ACHN (cell line): ENCODE measurements at regions not wholly inside any gene's neighbourhood (a gene's known extent, or its start where the extent isn't known, plus 50 kb on each side); places are given as distances from the start of the nearest gene placed in this dataset.
A peak's percentile ranks its signal among the peaks of the same experiment; 100 is the strongest.

Experiments used
- DNase-seq: peaks from one replicate; pipeline ENCODE4 v3.0.0-alpha.2; 2015
- in situ Hi-C: cut with HindIII; loops from 2 replicates; pipeline ENCODE4 v1.10.0; 2017; ENCODE audit warnings: low sequenced_read_pairs, low pct_ligation_motif_present, low pct_unique_long_range_greater_than_20kb

DNA sequence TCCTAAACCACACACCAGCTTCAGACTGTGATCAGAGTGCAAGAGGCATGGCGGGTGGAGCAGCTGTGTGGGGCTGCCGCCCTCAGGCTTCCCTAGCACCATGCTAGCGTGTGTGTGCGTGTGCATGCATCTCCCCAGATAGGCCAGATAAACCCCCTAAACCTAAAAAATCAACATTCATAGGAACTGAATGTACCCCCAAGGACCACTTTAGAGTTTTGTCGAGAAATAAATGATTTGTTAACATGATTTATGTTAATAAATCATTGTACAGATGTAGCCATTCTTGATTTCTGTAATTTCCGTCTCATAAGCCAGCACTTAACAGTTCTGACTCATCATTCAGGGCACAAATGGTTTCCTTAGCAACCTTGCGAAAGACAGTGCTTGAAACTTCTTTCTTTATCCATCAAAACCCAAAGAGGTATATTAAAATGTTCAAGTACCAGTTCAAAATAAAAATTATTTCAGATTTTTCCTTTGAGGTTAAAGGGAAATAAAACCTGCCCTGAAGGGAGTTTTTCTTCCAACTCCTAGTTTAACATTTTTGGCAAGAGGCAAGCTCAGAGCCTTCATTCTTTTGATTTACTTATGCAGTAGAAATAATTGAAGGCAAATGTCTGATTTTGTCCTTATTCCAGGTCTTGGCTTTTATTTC is 206.2 kb upstream of the RGS6 start:
- no peak for DNase-seq
- in situ Hi-C loops, result no loop called here

DNA sequence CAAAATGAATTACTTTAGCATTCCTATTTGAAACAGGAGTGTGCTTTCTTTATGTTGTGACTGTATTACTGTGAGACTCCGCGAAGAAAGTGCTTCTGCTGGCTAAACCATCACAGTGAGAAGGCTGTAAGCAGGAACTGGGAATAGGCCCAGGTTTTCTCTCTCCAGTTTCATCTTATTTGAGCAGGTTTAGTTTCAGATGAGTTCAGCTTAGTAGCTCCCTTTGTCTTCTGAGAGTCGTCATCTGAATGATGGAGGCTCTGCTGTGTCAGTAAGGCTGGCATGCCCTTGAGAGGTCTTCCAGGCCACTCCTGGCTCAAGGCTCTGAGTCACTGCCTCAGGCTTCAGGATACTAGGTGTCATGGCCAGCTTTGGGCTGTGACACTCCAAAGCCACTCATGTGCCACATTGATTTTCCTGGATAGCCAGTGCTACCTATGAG is 205.6 kb upstream of the RGS6 start:
- in situ Hi-C loops, result no loop called here

DNA sequence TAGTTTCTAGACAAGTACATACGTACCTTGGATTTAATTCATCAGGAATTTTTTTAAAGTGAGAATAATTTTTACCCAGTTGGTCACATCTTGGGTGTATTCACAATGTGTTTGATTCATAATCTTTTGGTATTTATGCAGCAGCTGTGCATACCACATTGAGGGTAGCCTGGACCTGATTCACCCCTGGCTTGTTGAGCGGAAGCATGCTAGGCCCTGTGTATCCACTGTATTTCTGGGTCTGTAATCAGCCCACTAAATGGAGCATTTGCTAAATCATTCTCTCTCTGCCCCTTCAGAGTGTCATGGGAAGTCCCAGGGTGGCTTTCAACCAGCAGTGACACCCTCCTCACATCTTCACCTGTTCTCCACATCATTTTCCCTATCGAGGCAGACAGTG is 203.8 kb upstream of the RGS6 start:
- no peak for DNase-seq
- in situ Hi-C loops, result no loop called here

More for the DNA sequence above, 205.6 kb upstream of the RGS6 start:
- DNase-seq, result no peak

DNA sequence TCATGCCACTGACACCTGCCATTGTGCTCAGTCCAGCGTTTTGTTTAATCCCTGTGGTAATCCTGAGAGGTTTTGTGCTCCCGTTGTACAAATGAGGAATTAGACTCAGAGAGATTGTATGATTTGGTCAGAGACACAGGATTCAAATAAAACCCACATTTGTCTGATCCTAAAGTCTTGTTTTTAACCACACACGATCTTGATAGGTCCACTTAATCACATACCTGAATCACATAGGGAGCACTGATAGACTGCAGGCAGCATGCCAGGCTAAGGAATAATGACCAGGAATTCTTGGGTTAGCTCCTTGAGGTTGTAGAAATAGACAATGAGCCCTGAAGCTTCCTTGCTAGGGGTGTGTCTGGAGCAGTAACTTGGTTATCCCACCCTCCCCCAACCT is 202.6 kb upstream of the RGS6 start:
- no peak for DNase-seq
- in situ Hi-C loops, result no loop called here

DNA sequence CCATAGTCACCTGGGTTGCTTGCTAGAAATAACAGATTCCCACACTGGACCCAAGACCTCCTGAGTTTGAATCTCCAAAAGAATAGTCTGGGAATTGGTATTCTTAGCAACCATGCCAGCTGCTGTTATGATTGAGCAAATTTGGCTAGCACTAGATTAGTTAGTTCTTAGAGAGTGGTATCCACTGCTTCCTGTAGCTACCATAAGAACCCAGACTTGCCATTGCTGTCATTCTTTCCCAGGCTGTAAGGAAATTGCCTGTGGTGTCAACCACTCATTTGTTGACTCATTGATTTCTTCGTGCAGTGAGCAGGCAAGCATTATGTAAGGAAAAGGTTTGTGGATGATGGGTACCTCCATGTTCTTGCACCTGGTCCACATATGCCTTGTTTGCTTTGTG is 201.8 kb upstream of the RGS6 start:
- DNase-seq, result no peak
- in situ Hi-C loops, result no loop called here

DNA sequence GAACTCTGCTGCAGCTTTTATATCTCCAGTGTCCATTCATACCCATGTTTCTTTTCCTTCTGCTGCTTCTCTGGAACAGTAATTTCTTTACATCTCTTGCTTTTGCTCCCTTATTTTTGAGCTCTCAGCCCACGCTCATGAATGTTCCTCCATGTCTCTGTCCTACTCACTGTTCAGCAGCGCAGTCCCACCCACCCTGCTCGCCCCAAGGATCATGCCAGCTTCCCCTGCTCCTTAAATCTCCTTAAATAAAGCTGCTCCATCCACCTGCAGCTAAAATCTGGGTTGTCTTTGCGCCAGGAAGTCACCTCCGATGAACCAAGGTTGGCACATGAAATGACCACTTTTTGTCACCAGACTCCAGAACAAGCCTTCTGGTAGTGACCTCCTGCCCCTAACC is 201.1 kb upstream of the RGS6 start:
- in situ Hi-C loops, result no loop called here

DNA sequence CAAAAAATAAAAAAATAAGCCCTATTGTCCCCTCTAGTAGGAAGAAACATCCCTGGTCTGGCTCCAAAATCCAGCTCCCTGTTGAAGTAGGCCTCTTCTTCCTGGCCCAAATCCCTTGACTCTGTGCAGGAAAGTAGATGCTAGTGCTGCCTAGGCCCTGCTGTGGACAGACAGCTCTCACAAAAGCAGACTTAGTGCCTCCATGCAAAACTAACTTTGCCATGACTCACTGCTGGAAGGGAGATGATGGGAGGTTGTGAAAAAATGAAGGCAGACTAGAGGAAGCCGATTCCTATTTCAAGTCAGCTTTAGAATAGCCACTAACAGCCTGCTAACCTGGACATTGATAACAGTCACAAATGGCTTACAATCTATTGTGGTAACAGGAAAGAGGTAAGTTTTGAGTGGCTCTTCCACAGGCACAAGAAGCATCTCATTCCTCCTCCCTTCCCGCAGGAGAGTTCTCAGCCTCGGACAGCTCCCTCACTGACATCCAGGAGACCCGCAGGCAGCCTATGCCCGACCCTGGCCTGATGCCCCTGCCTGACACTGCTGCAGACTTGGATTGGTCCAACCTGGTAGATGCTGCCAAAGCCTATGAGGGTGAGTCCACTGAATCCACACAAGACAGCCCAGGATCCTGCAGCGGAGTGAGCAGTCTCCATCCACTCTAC is 198.9 kb upstream of the RGS6 start:
- no peak for DNase-seq

More for the DNA sequence above, 201.1 kb upstream of the RGS6 start:
- DNase-seq, result no peak

DNA sequence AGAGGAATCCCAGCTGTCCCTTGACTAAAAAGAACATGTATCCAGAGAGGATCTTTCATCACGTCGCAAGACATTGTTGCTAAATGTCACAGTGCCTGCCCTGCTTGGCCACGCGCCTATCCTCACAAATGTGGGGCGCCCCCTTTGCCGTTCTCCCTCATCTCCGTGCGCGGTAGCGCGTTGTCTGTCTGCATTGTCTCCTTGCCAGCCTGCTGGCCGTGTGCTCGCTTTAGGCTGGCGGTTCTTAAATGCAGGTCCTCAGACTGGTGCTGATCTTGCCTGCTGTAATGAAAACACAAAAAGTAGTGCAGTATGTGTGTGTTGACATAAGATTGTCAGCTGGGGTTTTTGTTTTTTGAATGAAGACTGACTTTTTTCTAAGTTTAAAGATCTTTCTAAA is 198.2 kb upstream of the RGS6 start:
- in situ Hi-C loops, result no loop called here
- DNase-seq, result no peak

More for the DNA sequence above, 198.9 kb upstream of the RGS6 start:
- in situ Hi-C loops, result no loop called here

DNA sequence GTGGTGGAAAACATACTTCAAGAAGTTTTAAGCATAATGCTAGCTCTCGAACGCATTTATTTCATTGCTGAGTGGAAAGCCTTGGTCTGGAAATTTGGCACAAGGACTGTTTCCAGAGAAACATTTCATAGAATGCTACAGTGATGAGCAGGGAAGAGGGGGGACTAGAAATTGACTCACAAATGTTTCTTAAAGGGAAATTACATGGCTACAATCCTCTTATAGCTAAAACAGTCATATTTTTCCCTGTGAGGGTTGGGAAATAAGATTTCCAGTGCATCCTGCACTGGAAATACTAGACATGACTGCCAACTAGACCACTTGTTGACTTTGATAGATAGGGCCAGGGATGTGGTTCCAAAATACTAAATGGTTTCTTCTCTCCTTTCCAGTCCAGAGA is 197.3 kb upstream of the RGS6 start:
- no peak for DNase-seq
- in situ Hi-C loops, result no loop called here

DNA sequence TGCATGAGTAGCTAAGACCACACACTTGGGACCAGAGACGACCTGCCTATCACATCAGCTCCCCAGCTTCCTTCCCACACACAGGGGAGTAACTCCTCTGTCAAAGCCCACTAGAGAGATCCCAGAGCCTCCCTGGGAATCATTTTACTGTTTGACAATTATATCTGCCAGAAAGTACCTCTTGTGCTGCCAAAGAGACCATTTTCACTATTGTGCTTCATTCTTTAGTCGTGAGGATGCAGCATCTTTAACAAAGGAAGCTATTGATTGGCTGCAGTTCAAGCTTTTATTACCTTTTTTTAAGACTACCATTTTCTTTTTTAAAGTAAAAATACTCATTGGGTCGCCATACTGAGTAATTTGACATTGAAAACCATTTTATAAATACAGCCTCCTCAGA is 194.5 kb upstream of the RGS6 start:
- in situ Hi-C loops, result no loop called here
- DNase-seq, result no peak

DNA sequence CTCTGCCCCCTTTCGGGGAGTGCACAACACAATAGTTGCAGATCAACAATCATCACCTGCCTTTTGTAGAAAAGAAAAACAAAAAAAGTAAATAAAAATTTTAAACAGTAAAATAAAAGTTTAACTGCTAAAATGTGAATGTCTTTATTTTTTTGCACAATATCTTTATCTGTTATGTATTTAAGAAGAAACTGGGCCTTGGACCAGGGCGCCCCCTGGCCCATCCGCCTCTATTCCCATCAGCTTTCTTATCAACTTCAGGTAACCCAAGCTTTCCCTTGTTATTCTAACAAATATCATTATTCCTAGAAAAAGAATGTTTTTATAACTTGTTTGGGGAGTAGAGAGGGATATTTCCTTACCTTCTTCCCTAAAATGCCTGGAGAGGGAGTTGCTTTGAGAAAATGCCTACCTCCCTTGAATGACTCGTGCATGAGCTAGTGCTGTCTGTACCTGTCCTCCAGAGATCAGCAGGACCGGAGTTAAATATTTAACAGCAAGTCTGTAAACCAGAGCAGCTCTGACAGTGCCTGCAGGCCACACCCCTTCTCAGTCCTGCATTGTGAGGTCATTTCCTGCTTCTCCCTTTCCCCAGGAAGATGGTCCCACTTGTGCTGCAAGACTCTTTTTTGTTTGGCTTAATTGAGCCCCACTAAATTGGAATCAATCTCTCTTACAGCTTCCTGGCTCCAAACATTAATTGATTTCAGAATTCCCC is 192.8 kb upstream of the RGS6 start:
- in situ Hi-C loops, result no loop called here
- DNase-seq, result peak; percentile 67

DNA sequence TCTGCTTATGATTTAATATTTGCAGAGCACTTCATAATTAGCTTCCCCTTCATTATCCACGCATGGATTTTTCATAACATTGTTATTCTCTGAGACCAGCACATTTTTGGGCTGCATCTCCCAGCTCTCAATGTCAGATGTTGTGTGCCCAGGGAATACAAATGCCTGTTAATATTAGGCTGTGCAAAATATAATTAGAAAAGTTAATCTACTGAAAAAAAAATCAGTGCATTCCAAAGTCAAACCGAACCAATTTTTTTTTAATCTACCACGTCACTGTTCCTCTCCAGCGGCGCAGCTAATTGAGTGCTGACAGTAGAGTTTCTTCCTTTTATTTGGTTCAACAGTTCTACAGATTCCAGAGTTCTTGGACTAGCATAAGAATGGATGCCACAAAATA is 191.0 kb upstream of the RGS6 start:
- in situ Hi-C loops, result no loop called here
- DNase-seq, result no peak

DNA sequence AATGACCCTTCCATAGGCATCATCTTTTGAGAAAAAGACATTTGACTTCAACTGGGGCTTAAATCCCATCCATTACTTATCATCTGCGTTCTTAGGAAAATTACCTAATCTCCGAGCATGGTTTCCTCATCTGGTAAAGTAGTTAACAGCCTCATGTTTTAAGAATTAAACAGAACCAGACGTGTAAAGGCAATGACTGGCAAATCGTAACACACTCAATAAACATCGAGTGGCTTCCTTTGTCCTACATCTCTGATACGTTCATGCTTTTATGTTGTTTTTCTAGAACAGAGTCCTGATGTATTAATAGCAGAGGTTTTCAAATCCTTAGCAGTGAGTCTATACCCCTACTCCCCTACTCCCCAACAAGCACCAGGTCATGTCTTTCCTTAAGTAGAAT is 189.7 kb upstream of the RGS6 start:
- DNase-seq, result no peak

DNA sequence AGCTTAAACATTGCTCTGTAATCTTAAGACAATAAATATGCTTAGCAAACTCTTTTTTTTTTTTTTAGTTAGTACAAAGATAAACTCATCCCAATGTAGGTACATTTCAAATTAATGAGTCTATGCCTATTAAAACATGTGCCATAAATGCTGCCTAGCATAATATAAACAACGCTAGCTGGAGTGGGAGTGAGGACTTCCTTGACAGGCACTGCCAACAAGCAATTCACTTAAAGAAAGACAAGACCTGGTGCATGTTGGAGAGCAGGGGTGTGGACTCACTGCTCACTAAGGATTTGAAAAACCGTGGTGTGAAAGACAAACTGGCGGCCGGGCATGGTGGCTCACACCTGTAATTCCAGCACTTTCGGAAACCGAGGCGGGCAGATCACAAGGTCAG is 187.2 kb upstream of the RGS6 start:
- in situ Hi-C loops, result no loop called here
- DNase-seq, result no peak

More for the DNA sequence above, 189.7 kb upstream of the RGS6 start:
- in situ Hi-C loops, result no loop called here

DNA sequence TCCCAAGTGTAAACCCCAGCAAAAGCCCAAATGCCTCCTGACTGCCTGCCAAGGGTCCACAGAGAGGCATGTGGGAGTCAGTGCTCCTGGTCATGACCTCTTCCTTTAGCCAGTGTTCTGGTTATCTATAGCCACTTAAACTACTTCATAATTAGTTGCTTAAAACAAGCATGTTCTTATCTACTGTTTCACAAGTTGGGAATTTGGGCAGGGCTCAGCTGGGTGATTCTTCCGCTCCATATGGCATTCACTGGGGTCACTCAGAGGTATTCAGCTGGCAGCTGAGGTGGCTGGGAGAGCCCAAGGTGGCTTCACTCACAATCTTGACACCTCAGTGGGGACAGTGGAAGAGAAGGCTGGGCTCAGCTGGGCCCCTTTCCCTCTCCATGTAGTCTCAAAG is 184.0 kb upstream of the RGS6 start:
- no peak for DNase-seq
- in situ Hi-C loops, result no loop called here

DNA sequence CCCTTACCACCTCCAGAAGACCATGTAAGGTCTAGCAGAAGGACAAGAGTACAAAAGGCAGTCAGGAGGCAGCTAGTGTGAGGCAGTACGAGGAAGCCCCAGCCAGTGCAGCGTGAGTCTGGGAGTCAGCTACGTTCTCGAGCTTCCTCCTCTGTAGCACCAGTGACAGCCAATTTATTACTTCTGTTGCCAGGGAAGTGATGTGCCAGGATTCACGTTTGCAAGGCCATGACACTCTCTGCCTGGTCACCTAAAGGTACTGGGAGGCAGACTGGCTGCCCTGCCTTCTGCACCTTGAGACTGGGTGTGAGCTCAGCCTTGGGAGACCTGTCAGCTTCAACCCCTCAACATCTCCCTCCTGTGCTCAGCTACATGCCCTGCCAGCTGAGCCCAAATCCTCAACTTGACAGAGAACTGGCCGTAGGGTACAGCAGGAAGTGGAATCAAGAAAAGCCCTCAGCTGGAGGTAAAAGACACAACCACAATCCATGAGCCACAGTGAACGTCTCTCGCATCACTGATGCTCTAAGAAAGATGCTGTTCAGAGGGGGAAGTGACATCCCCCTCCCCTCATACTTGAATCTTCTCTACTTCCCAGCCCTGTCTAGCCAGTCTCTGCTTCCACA is 182.5 kb upstream of the RGS6 start:
- in situ Hi-C loops, result no loop called here
- DNase-seq, result no peak

DNA sequence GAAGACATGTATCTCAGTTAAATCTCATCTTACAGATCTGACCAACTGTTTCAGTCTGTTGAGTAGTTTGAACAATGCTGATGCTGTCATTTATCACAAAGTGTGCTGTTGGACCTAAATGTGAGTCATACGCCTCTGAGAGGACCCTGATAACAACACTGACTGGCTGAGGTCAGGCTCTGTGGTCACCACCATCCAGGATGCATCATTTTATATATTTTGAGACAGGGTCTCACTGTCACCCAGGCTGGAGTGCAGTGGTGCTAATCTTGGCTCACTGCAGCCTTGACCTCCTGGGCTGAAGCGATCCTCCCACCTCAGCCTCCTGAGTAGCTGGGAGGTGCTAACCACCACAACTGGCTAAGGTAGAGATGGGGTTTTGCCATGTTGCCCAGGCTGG is 181.0 kb upstream of the RGS6 start:
- no peak for DNase-seq
- in situ Hi-C loops, result no loop called here

DNA sequence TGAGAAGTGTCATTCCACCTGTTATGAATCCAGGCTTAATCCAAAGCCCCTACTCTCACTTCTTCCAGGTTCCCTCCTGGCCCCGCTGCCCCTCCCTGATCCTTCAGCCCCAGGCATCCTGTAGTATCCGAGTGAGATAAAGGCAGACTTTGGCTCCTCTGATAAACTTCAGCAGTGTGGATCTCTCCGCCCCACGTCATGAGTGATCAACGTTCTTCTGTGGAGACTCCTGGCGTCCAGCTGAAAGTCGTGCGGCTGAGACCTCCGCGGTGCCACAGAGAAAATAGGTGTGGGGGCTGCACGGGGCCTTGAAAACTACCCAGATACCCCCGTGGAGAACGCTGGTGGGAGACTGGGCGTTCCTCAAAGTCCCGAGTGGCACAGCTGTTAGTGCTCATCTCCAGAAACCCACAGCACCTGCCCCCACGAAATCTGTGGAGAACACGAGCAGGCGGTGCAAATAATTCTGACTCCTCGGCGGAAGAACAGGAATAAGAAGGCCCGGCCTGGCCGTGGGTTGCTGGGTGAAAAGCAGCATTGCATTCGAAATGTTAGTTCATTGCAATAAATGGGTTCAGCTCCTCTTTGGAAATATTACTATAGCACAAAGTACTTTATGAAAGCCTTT is 180.0 kb upstream of the RGS6 start:
- no peak for DNase-seq
- in situ Hi-C loops, result no loop called here
